ENCODE measurements at regions not wholly inside any gene's neighbourhood (a gene's known extent, or its start where the extent isn't known, plus 50 kb on each side); places are given as distances from the start of the nearest gene placed in this dataset.

- no peak for ATAC-seq
- Histone ChIP-seq H3K27ac (no peak overlapping the region), H3K27me3 (no peaks in the 10 kb centered on the region), H3K9me3 (peaks cover 0 to 4% (median 0%) of the 10 kb centered on the region in 3 donors), H3K4me1 (no peaks in the 10 kb centered on the region), H3K4me3 (no peak overlapping the region), H3K36me3 (no peaks in the 10 kb centered on the region)
- TF ChIP-seq CTCF (IDR thresholded peaks at IDR 0.05) (no peak), POLR2A (IDR thresholded peaks at IDR 0.05) (no peak), EP300 (IDR thresholded peaks at IDR 0.05) (no peak), POLR2AphosphoS5 (IDR thresholded peaks at IDR 0.05) (no peak)
Measured at GRCh38 chr2:155755481-155755880, 577.0 kb downstream of the NR4A2 start.

DNA sequence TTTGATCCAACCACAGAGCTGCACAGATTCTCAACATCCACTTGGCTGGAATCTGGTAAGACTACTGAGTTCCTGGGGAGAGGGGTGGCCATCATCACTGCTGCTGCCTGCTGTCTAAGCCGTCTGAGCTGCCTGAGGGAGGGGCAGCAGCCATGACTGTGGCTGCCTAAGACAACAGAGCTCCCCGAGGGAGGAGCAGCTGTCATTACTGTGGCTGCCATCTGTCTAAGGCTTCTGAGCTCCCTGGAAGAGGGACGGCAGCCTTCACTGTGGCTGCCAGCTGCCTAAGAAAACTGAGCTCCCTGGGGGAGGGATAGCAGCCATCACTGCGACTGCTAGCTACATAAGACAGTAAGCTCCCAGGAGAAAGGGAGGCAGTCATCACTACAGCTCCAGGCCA lies 584.4 kb downstream of the NR4A2 start:
- no peak overlapping the region for H3K27ac ChIP-seq
- no peaks in the 10 kb centered on the region for H3K27me3 ChIP-seq
- no peaks in the 10 kb centered on the region for H3K9me3 ChIP-seq
- no peak overlapping the region for H3K4me3 ChIP-seq
- TF ChIP-seq CTCF (IDR thresholded peaks at IDR 0.05) (no peak), POLR2A (IDR thresholded peaks at IDR 0.05) (no peak), EP300 (IDR thresholded peaks at IDR 0.05) (no peak), POLR2AphosphoS5 (IDR thresholded peaks at IDR 0.05) (no peak)
- no peaks in the 10 kb centered on the region for H3K36me3 ChIP-seq
- no CpG with 5 or more reads among the region's 4 CpGs for WGBS, 2 donors (ENCODE audit: low coverage in 1 of 2)
- H3K4me1 ChIP-seq = no peaks in the 10 kb centered on the region
- ATAC-seq = no peak

GRCh38 chr2:155747531-155747930 lies 585.0 kb downstream of the NR4A2 start:
- H3K9me3 ChIP-seq = no peaks in the 10 kb centered on the region
- TF ChIP-seq EP300 (IDR thresholded peaks at IDR 0.05) = no peak
- H3K27me3 ChIP-seq = no peaks in the 10 kb centered on the region
- H3K4me3 ChIP-seq = no peak overlapping the region
- no peaks in the 10 kb centered on the region for H3K4me1 ChIP-seq
- 50 to 93% methylated on average over 1 to 3 of the region's 3 CpGs for WGBS, 2 donors (ENCODE audit: low coverage in 1 of 2)
- H3K36me3 ChIP-seq = no peaks in the 10 kb centered on the region
- no peak for ATAC-seq
- no peak overlapping the region for H3K27ac ChIP-seq

- Histone ChIP-seq H3K4me1 (no peaks in the 10 kb centered on the region), H3K9me3 (no peaks in the 10 kb centered on the region), H3K4me3 (no peak overlapping the region), H3K27me3 (no peaks in the 10 kb centered on the region), H3K27ac (no peak overlapping the region), H3K36me3 (no peaks in the 10 kb centered on the region)
- ATAC-seq = no peak
- no peak for TF ChIP-seq POLR2A (IDR thresholded peaks at IDR 0.05)
- TF ChIP-seq EP300 (IDR thresholded peaks at IDR 0.05) = no peak
- TF ChIP-seq CTCF (IDR thresholded peaks at IDR 0.05) = no peak
- TF ChIP-seq POLR2AphosphoS5 (IDR thresholded peaks at IDR 0.05) = no peak
- 43 to 61% methylated on average over 2 to 3 of the region's 4 CpGs for WGBS, 2 donors (ENCODE audit: low coverage in 1 of 2)
Measured at GRCh38 chr2:155733091-155733853, 599.2 kb downstream of the NR4A2 start.

DNA sequence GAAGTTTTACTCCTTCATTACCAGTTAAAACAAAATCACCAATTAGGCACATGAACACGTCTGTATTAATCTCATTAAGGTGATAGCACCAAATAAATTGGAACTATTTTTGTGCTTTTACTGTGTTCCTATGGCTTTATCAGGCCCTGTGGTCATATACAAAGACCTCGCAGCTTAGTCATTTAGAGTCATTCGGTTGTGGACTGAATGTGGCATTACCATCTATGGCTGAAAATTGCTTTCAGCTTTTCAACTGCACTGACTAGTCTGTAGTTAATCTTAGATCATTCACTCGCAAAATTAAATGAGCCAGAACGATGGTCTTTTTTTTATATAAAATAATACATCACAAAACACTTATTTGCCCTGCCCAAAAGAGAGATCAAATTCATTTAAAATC lies 601.7 kb downstream of the NR4A2 start:
- no peak for TF ChIP-seq POLR2AphosphoS5 (IDR thresholded peaks at IDR 0.05)
- TF ChIP-seq POLR2A (IDR thresholded peaks at IDR 0.05) = no peak
- TF ChIP-seq CTCF (IDR thresholded peaks at IDR 0.05) = no peak
- no peak for TF ChIP-seq EP300 (IDR thresholded peaks at IDR 0.05)
- 50 to 71% methylated on average over 3 to 5 of the region's 5 CpGs for WGBS, 2 donors (ENCODE audit: low coverage in 1 of 2)
- H3K4me1 ChIP-seq = no peaks in the 10 kb centered on the region
- no peaks in the 10 kb centered on the region for H3K27me3 ChIP-seq
- no peak overlapping the region for H3K27ac ChIP-seq
- H3K4me3 ChIP-seq = no peak overlapping the region
- H3K9me3 ChIP-seq = no peaks in the 10 kb centered on the region
- H3K36me3 ChIP-seq = no peaks in the 10 kb centered on the region
- no peak for ATAC-seq

All from gastroesophageal sphincter (tissue), 4 donors.